Right lobe of liver (tissue), 4 donors: ENCODE measurements at regions not wholly inside any gene's neighbourhood (a gene's known extent, or its start where the extent isn't known, plus 50 kb on each side); places are given as distances from the start of the nearest gene placed in this dataset.

Experiments
- POLR2A ChIP-seq: fragments of 450-650 bp; IDR thresholded peaks from one replicate; pipeline ENCODE4 v1.6.1; 2017; ENCODE audit warnings: antibody characterized with exemption, mild to moderate bottlenecking
- TF ChIP-seq, protein P1 (sequence below), 4 donors: fragments of 200-600 bp in 3 of 4; fragments of 450-650 bp in 1 of 4; IDR thresholded peaks; one replicate each; pipeline versions ENCODE4 v1.5.1 to v1.8.0; 2016 to 2022; ENCODE audit warnings: antibody characterized with exemption in 4 of 4, mild to moderate bottlenecking in 2 of 4
- donor health status: DM: no; HTN: no; CAD: no.
- donor health status: DM: no; HTN: no; CAD: no.
- donor health status: DM: no; HTN: yes; CAD: no.

- TF ChIP-seq POLR2A: no peak
- TF ChIP-seq, protein P1, sequence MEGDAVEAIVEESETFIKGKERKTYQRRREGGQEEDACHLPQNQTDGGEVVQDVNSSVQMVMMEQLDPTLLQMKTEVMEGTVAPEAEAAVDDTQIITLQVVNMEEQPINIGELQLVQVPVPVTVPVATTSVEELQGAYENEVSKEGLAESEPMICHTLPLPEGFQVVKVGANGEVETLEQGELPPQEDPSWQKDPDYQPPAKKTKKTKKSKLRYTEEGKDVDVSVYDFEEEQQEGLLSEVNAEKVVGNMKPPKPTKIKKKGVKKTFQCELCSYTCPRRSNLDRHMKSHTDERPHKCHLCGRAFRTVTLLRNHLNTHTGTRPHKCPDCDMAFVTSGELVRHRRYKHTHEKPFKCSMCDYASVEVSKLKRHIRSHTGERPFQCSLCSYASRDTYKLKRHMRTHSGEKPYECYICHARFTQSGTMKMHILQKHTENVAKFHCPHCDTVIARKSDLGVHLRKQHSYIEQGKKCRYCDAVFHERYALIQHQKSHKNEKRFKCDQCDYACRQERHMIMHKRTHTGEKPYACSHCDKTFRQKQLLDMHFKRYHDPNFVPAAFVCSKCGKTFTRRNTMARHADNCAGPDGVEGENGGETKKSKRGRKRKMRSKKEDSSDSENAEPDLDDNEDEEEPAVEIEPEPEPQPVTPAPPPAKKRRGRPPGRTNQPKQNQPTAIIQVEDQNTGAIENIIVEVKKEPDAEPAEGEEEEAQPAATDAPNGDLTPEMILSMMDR (IDR thresholded peaks at IDR 0.05): no peak
Measured at GRCh38 chr3:104514776-104515175, 851.9 kb upstream of the ALCAM start.
